Stimulated activated CD8-positive, alpha-beta memory T cell treated with anti-CD3 and anti-CD28 coated beads, Interleukin-15, amount 100 ng/mL, for 1 hour (primary cell): ENCODE measurements at regions not wholly inside any gene's neighbourhood (a gene's known extent, or its start where the extent isn't known, plus 50 kb on each side); places are given as distances from the start of the nearest gene placed in this dataset.

Source experiments
- DNase-seq: peaks from one replicate; pipeline ENCODE4 v3.0.0-alpha.2; 2020; ENCODE audit warnings: low read depth

GRCh38 chr20:51218603-51219002 is 195.7 kb upstream of the KCNG1 start:
- DNase-seq, result no peak

GRCh38 chr20:51217347-51218045 is 194.6 kb upstream of the KCNG1 start:
- no peak for DNase-seq

- DNase-seq, result no peak
These were observed 193.9 kb upstream of the KCNG1 start for GRCh38 chr20:51216850-51217249.

- no peak for DNase-seq
These were observed 189.9 kb upstream of the KCNG1 start for GRCh38 chr20:51212816-51213215.

GRCh38 chr20:51211191-51211590 is 188.3 kb upstream of the KCNG1 start:
- no peak for DNase-seq

GRCh38 chr20:51210084-51210483 is 187.2 kb upstream of the KCNG1 start:
- no peak for DNase-seq

GRCh38 chr20:51208162-51208561 is 185.3 kb upstream of the KCNG1 start:
- DNase-seq, result no peak

- no peak for DNase-seq
These were observed 183.2 kb upstream of the KCNG1 start for GRCh38 chr20:51206032-51206662.

- DNase-seq, result no peak
These were observed 181.9 kb upstream of the KCNG1 start for GRCh38 chr20:51204794-51205193.

GRCh38 chr20:51204051-51204715 is 181.3 kb upstream of the KCNG1 start:
- DNase-seq, result no peak

GRCh38 chr20:51202304-51202703 is 179.4 kb upstream of the KCNG1 start:
- no peak for DNase-seq

GRCh38 chr20:51199920-51200319 is 177.0 kb upstream of the KCNG1 start:
- no peak for DNase-seq

GRCh38 chr20:51198876-51199523 is 176.1 kb upstream of the KCNG1 start:
- no peak for DNase-seq

- DNase-seq, result no peak
These were observed 175.3 kb upstream of the KCNG1 start for GRCh38 chr20:51198238-51198637.

GRCh38 chr20:51196991-51197651 is 174.2 kb upstream of the KCNG1 start:
- DNase-seq, result no peak

- DNase-seq, result no peak
These were observed 173.1 kb upstream of the KCNG1 start for GRCh38 chr20:51195990-51196389.

GRCh38 chr20:51195419-51195901 is 172.6 kb upstream of the KCNG1 start:
- DNase-seq, result no peak

GRCh38 chr20:51193066-51193772 is 170.3 kb upstream of the KCNG1 start:
- DNase-seq, result no peak

GRCh38 chr20:51190783-51191180 is 167.9 kb upstream of the KCNG1 start:
- DNase-seq, result no peak

GRCh38 chr20:51189814-51190782 is 167.2 kb upstream of the KCNG1 start:
- DNase-seq, result no peak
